OCI-LY3 (cell line): ENCODE measurements at regions not wholly inside any gene's neighbourhood (a gene's known extent, or its start where the extent isn't known, plus 50 kb on each side); places are given as distances from the start of the nearest gene placed in this dataset.

ENCODE experiments used
- H2AFZ ChIP-seq: fragments of 200-600, 300-600 bp; shearing (Covaris generic); 2 replicates; pipeline ENCODE4 v1.6.0; 2014; ENCODE audit warnings: antibody characterized with exemption, low read depth, low read length
- H3K27ac ChIP-seq: fragments of 200-600, 300-600 bp; sonication (generic); 2 replicates; pipeline ENCODE4 v1.5.1; 2014; ENCODE audit warnings: mild to moderate bottlenecking, low read length, moderate library complexity, mixed read lengths
- H3K27me3 ChIP-seq: fragments of 200-600, 300-600 bp; sonication (generic); 2 replicates; pipeline ENCODE4 v1.6.1; 2014; ENCODE audit warnings: low read depth, low read length, mixed read lengths
- H3K36me3 ChIP-seq: fragments of 200-600, 300-600 bp; sonication (generic); replicated peaks from 2 replicates; pipeline ENCODE3; 2014; ENCODE audit warnings: low read depth, low read length, mixed read lengths
- H3K4me1 ChIP-seq: fragments of 300-600, 200-600 bp; sonication (generic); 2 replicates; pipeline ENCODE4 v1.6.1; 2014; ENCODE audit warnings: low read length, mixed read lengths
- H3K4me2 ChIP-seq: fragments of 200-600, 300-600 bp; sonication (generic); 2 replicates; pipeline ENCODE4 v1.6.1; 2014; ENCODE audit warnings: low read length, mixed read lengths
- H3K4me3 ChIP-seq: fragments of 300-600, 200-600 bp; sonication (generic); 2 replicates; pipeline ENCODE4 v1.5.1; 2014; ENCODE audit warnings: antibody characterized with exemption, mild to moderate bottlenecking, low read length, moderate library complexity
- H3K79me2 ChIP-seq: fragments of 300-600, 200-600 bp; shearing (Covaris generic); 2 replicates; pipeline ENCODE4 v1.6.1; 2014; ENCODE audit warnings: mild to moderate bottlenecking, low read length, mixed read lengths
- H3K9ac ChIP-seq: fragments of 300-600, 200-600 bp; shearing (Covaris generic); 2 replicates; pipeline ENCODE4 v1.6.0; 2014; ENCODE audit warnings: mild to moderate bottlenecking, low read length, moderate library complexity
- H3K9me3 ChIP-seq: fragments of 200-600, 300-600 bp; shearing (Covaris generic); 2 replicates; pipeline ENCODE4 v1.6.1; 2014; ENCODE audit warnings: low read length, mixed read lengths; ENCODE audit not compliant: insufficient read depth
- H4K20me1 ChIP-seq: fragments of 200-600, 300-600 bp; sonication (generic); 2 replicates; pipeline ENCODE4 v1.6.1; 2016; ENCODE audit warnings: low read length, mixed read lengths; ENCODE audit not compliant: insufficient read depth
- EZH2phosphoT487 ChIP-seq: fragments of 200-600 bp; shearing (Covaris generic); IDR thresholded peaks from 2 replicates; pipeline ENCODE4 v1.6.1; 2018; ENCODE audit warnings: antibody characterized with exemption, mixed run types, low read depth
- TF ChIP-seq, protein P1 (sequence below): fragments of 200-600, 300-600 bp; sonication (generic); IDR thresholded peaks from 2 replicates; pipeline ENCODE4 v1.5.1; 2014; ENCODE audit warnings: antibody characterized with exemption, low read length, low read depth

DNA sequence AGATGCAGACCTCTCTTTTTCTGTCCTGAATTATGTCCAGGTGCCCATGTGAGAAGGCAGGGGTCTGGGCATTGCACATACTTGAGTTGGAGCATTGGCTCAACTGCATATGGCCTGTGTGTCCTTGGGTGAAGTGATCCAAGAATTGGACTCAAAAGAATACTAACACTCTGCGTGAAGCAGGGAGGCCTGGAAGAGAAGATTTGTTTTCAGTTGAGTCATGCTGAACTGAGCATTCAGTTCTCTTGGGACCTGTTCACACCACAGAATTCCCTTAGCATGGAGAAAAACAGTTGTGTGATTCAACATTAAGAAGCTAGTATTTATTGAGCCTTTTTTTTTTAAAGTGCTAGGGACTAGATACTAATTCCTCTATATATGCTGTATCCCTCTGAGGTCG, 164.7 kb upstream of the TBX3 start:
- H4K20me1 ChIP-seq = no peaks in the 10 kb centered on the region
- H3K36me3 ChIP-seq = no peaks in the 10 kb centered on the region
- no peak overlapping the region for H3K27ac ChIP-seq
- no peak overlapping the region for H3K4me2 ChIP-seq
- no peak overlapping the region for H3K9ac ChIP-seq
- no peaks in the 10 kb centered on the region for H3K79me2 ChIP-seq
- H3K4me1 ChIP-seq = no peaks in the 10 kb centered on the region
- TF ChIP-seq, protein P1, sequence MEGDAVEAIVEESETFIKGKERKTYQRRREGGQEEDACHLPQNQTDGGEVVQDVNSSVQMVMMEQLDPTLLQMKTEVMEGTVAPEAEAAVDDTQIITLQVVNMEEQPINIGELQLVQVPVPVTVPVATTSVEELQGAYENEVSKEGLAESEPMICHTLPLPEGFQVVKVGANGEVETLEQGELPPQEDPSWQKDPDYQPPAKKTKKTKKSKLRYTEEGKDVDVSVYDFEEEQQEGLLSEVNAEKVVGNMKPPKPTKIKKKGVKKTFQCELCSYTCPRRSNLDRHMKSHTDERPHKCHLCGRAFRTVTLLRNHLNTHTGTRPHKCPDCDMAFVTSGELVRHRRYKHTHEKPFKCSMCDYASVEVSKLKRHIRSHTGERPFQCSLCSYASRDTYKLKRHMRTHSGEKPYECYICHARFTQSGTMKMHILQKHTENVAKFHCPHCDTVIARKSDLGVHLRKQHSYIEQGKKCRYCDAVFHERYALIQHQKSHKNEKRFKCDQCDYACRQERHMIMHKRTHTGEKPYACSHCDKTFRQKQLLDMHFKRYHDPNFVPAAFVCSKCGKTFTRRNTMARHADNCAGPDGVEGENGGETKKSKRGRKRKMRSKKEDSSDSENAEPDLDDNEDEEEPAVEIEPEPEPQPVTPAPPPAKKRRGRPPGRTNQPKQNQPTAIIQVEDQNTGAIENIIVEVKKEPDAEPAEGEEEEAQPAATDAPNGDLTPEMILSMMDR = no peak
- TF ChIP-seq EZH2phosphoT487 = no peak
- H3K4me3 ChIP-seq = no peak overlapping the region
- H2AFZ ChIP-seq = no peak overlapping the region
- H3K9me3 ChIP-seq = no peaks in the 10 kb centered on the region
- no peaks in the 10 kb centered on the region for H3K27me3 ChIP-seq

DNA sequence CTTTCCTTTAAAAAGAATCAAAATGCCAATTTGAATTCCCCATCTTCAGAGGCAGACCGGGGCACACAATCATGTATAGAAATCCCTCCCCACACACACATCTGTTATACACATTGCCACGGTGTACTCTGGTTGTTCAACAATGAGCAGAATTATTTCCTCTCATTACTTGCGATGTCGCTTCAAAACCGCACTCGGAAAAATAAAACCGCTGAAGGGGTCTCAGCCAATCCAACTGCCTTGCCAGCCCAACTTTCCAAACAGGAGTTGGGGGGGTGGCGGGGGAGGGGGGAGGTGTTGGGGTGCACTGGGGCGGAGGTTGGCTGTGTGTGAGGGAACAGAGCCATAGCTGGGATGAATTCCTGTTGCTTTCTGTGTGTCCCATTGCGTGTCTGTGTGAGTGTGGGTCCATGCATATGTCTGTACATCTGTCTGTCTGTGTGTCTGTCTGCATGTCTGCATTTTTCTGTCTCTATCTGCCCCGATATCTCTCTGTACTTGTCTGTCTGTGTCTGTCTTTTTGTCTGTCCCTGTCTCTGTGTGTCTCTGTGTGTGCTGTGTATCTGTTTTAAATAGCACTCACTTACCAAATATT, 163.6 kb upstream of the TBX3 start:
- Histone ChIP-seq H3K4me3 (no peak overlapping the region), H3K27me3 (no peaks in the 10 kb centered on the region), H3K9me3 (no peaks in the 10 kb centered on the region), H4K20me1 (no peaks in the 10 kb centered on the region), H3K4me1 (no peaks in the 10 kb centered on the region), H3K79me2 (no peaks in the 10 kb centered on the region), H3K9ac (no peak overlapping the region), H3K27ac (no peak overlapping the region), H3K36me3 (no peaks in the 10 kb centered on the region), H2AFZ (no peak overlapping the region), H3K4me2 (no peak overlapping the region)
- TF ChIP-seq EZH2phosphoT487 = no peak
- TF ChIP-seq, protein P1 = no peak

DNA sequence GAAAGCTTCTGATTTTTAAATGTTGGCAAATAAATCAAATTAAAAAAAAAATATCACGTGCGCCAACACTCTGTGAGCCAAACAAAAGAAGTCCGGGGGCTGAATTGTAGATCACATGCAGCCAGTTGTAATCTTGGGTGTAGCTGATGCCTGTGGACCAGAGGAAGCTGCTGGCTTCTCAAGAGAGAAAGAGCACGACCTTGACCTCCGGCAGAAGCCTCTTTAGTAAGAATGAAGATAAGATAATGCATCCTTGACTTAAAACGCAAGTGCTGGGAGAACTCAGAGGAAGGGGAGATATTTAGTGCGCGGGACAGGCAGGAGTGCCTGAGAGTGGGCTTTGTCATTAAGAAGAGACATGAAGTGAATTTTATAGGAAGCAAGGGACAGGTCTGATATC, 162.8 kb upstream of the TBX3 start:
- Histone ChIP-seq H3K9ac (no peak overlapping the region), H3K4me1 (no peaks in the 10 kb centered on the region), H4K20me1 (no peaks in the 10 kb centered on the region), H2AFZ (no peak overlapping the region), H3K36me3 (no peaks in the 10 kb centered on the region), H3K27me3 (no peaks in the 10 kb centered on the region), H3K4me3 (no peak overlapping the region), H3K4me2 (no peak overlapping the region), H3K79me2 (no peaks in the 10 kb centered on the region), H3K27ac (no peak overlapping the region), H3K9me3 (no peaks in the 10 kb centered on the region)
- TF ChIP-seq, protein P1 = no peak
- no peak for TF ChIP-seq EZH2phosphoT487

DNA sequence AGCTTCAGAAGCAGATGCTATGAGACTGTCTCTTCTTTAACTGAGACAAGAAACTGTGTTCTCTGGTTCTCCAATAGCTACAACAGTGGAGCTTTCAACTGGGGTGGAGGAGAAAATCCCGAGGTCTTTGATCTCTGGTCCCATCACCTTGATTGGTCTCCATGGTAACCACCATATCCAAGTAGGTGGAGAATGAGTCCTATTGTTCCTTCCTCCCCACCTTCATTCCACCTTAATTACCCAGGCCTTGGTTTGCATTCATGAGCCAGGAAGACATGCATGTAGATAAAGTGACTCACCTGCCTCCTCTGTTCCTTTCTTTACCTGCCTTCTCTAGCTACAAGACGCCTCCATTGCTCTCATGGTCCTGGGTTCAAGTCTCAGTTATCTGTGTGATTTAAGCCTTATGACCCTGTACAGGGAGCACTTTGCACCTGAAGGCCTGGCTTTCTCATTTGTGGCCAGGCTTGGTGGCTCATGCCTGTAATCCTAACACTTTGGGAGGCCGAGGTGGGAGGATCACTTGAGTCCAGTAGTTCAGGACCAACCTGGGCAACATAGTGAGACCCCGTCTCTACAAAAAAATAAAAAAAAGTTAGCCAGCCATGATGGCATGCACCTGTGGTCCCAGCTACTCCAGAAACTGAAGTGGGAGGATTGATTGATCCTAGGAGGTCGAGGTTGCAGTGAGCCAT, 157.7 kb upstream of the TBX3 start:
- Histone ChIP-seq H3K79me2 (no peaks in the 10 kb centered on the region), H3K9me3 (no peaks in the 10 kb centered on the region), H3K36me3 (no peaks in the 10 kb centered on the region), H3K4me2 (no peak overlapping the region), H3K4me1 (no peaks in the 10 kb centered on the region), H3K27ac (no peak overlapping the region), H3K4me3 (no peak overlapping the region), H3K27me3 (no peaks in the 10 kb centered on the region), H2AFZ (no peak overlapping the region), H3K9ac (no peak overlapping the region), H4K20me1 (no peaks in the 10 kb centered on the region)
- TF ChIP-seq, protein P1 = no peak
- no peak for TF ChIP-seq EZH2phosphoT487
